Common myeloid progenitor, CD34-positive (primary cell): ENCODE measurements at regions not wholly inside any gene's neighbourhood (a gene's known extent, or its start where the extent isn't known, plus 50 kb on each side); places are given as distances from the start of the nearest gene placed in this dataset.

Experiments used
- CTCF ChIA-PET: fragments of 350-600 bp; sonication (Branson Sonifier 250); formaldehyde crosslinking; loops from one replicate; lab custom pipeline; 2021; ENCODE audit warnings: antibody characterized with exemption; lab: Charles Lee
- POLR2A ChIA-PET: fragments of 350-600 bp; sonication (Branson Sonifier 250); formaldehyde crosslinking; loops from one replicate; lab custom pipeline; 2021; ENCODE audit warnings: antibody characterized with exemption; lab: Charles Lee
- DNase-seq, 3 donors: peaks; one replicate each; pipeline versions ENCODE4 v3.0.0 to v3.0.0-alpha.2; 2013
- H3K27ac ChIP-seq, 2 experiments: 1 replicate in 1 of 2; 2 replicates in 1 of 2; pipeline ENCODE4 v1.7.0; 2013; ENCODE audit warnings: inconsistent platforms in 2 of 2, low read length in 2 of 2, mild to moderate bottlenecking in 2 of 2, low read depth in 1 of 2, moderate library complexity in 1 of 2; ENCODE audit not compliant: severe bottlenecking in 2 of 2, insufficient read depth in 1 of 2, poor library complexity in 1 of 2
- H3K27me3 ChIP-seq, 5 experiments: replicated peaks in 2 of 5; 1 replicate in 3 of 5; 2 replicates in 2 of 5; pipeline versions ENCODE4 v1.6.1 to v1.7.0; 2013; ENCODE audit warnings: low read length in 4 of 5, mild to moderate bottlenecking in 2 of 5, moderate library complexity in 2 of 5, inconsistent platforms in 1 of 5; ENCODE audit not compliant: insufficient read depth in 5 of 5, control insufficient read depth in 4 of 5
- H3K36me3 ChIP-seq, 4 experiments: 1 replicate in 2 of 4; 2 replicates in 2 of 4; pipeline versions ENCODE4 v1.6.1 to v1.7.0; 2013; ENCODE audit warnings: low read length in 3 of 4, control low read depth in 1 of 4, mild to moderate bottlenecking in 1 of 4; ENCODE audit not compliant: control insufficient read depth in 4 of 4, insufficient read depth in 4 of 4
- H3K4me1 ChIP-seq, 4 experiments: 1 replicate in 3 of 4; 2 replicates in 1 of 4; pipeline versions ENCODE4 v1.6.1 to v1.7.1; 2013; ENCODE audit warnings: low read length in 3 of 4, mild to moderate bottlenecking in 3 of 4, control low read depth in 1 of 4, inconsistent platforms in 1 of 4, moderate library complexity in 1 of 4; ENCODE audit not compliant: control insufficient read depth in 4 of 4, insufficient read depth in 4 of 4; ENCODE audit errors: control extremely low read depth in 1 of 4
- H3K4me3 ChIP-seq, 7 experiments: 1 replicate in 4 of 7; 2 replicates in 3 of 7; pipeline versions ENCODE4 v1.5.1 to v1.7.0; 2013; ENCODE audit warnings: mild to moderate bottlenecking in 7 of 7, low read length in 6 of 7, moderate library complexity in 6 of 7, inconsistent platforms in 2 of 7, low read depth in 2 of 7, control low read depth in 1 of 7; ENCODE audit not compliant: insufficient read depth in 4 of 7, control insufficient read depth in 1 of 7; ENCODE audit errors: extremely low read depth in 1 of 7
- H3K9me3 ChIP-seq, 5 experiments: 1 replicate in 4 of 5; 2 replicates in 1 of 5; pipeline versions ENCODE4 v1.6.1 to v1.7.1; 2013; ENCODE audit warnings: low read length in 4 of 5, mild to moderate bottlenecking in 2 of 5, inconsistent platforms in 1 of 5, low read depth in 1 of 5, moderate library complexity in 1 of 5; ENCODE audit not compliant: control insufficient read depth in 4 of 5, insufficient read depth in 2 of 5; ENCODE audit errors: control extremely low read depth in 1 of 5
- WGBS: methylation state at CpG from one replicate; pipeline ENCODE4 v1.1.5; 2013; ENCODE audit not compliant: insufficient coverage; 5-methylcytosine and 5-hydroxymethylcytosine counted together

- Histone ChIP-seq H3K4me1 (no peaks in the 10 kb centered on the region), H3K27me3 (no peaks in the 10 kb centered on the region), H3K36me3 (no peaks in the 10 kb centered on the region), H3K4me3 (no peak overlapping the region), H3K9me3 (no peaks in the 10 kb centered on the region), H3K27ac (no peak overlapping the region)
- POLR2A ChIA-PET, result no interaction called here
- CTCF ChIA-PET, result no interaction called here
- WGBS, result 97% methylated on average over 4 of the region's 4 CpGs
- no peak for DNase-seq
These were observed 761.4 kb upstream of the MAN1A1 start for GRCh38 chr6:120111001-120111400.

- ChIA-PET CTCF (no interaction called here), POLR2A (no interaction called here)
- Histone ChIP-seq H3K9me3 (no peaks in the 10 kb centered on the region), H3K36me3 (no peaks in the 10 kb centered on the region), H3K27ac (no peak overlapping the region), H3K4me3 (no peak overlapping the region), H3K27me3 (no peaks in the 10 kb centered on the region), H3K4me1 (no peaks in the 10 kb centered on the region)
- DNase-seq, result no peak
- WGBS, result 100% methylated on average over 1 of the region's 1 CpG
These were observed 758.7 kb upstream of the MAN1A1 start for GRCh38 chr6:120108061-120108795.

GRCh38 chr6:120103618-120104017, 754.1 kb upstream of the MAN1A1 start:
- H3K4me1 ChIP-seq, result no peaks in the 10 kb centered on the region
- no peak overlapping the region for H3K4me3 ChIP-seq
- H3K27me3 ChIP-seq, result no peaks in the 10 kb centered on the region
- no peaks in the 10 kb centered on the region for H3K36me3 ChIP-seq
- ChIA-PET CTCF (no interaction called here), POLR2A (no interaction called here)
- no peak overlapping the region for H3K27ac ChIP-seq
- H3K9me3 ChIP-seq, result no peaks in the 10 kb centered on the region
- no peak for DNase-seq

- no peaks in the 10 kb centered on the region for H3K9me3 ChIP-seq
- H3K36me3 ChIP-seq, result no peaks in the 10 kb centered on the region
- no peaks in the 10 kb centered on the region for H3K27me3 ChIP-seq
- no peak overlapping the region for H3K27ac ChIP-seq
- H3K4me3 ChIP-seq, result no peak overlapping the region
- WGBS, result no CpG with 5 or more reads among the region's 2 CpGs
- CTCF ChIA-PET, result no interaction called here
- POLR2A ChIA-PET, result no interaction called here
- no peaks in the 10 kb centered on the region for H3K4me1 ChIP-seq
- DNase-seq, result no peak
These were observed 747.2 kb upstream of the MAN1A1 start for GRCh38 chr6:120096696-120097260.

GRCh38 chr6:120083186-120083585, 733.6 kb upstream of the MAN1A1 start:
- CTCF ChIA-PET, result no interaction called here
- POLR2A ChIA-PET, result no interaction called here
- Histone ChIP-seq H3K36me3 (no peaks in the 10 kb centered on the region), H3K4me1 (no peaks in the 10 kb centered on the region), H3K4me3 (no peak overlapping the region), H3K27me3 (no peaks in the 10 kb centered on the region), H3K9me3 (no peaks in the 10 kb centered on the region), H3K27ac (no peak overlapping the region)
- no CpG with 5 or more reads among the region's 5 CpGs for WGBS
- DNase-seq, result peak in 2 of 3 donors; percentile 38 to 39

- no peaks in the 10 kb centered on the region for H3K36me3 ChIP-seq
- WGBS, result 42% methylated on average over 2 of the region's 2 CpGs
- ChIA-PET POLR2A (no interaction called here), CTCF (interaction anchor here (0.7 to 0.9 kb wide), 3 partner anchors 272 to 589 kb away, joined by 3 read pairs; no protein-coding TSS in a partner anchor)
- no peaks in the 10 kb centered on the region for H3K9me3 ChIP-seq
- H3K27ac ChIP-seq, result no peak overlapping the region
- H3K4me3 ChIP-seq, result no peak overlapping the region
- no peaks in the 10 kb centered on the region for H3K4me1 ChIP-seq
- DNase-seq, result peak; percentile 9 to 43 (median 36)
- no peaks in the 10 kb centered on the region for H3K27me3 ChIP-seq
These were observed 727.9 kb upstream of the MAN1A1 start for GRCh38 chr6:120077489-120077888.

GRCh38 chr6:120058410-120058809, 708.8 kb upstream of the MAN1A1 start:
- Histone ChIP-seq H3K9me3 (peaks cover 0 to 1% (median 0%) of the 10 kb centered on the region in 5 experiments), H3K4me1 (no peaks in the 10 kb centered on the region), H3K4me3 (no peak overlapping the region), H3K27ac (no peak overlapping the region), H3K36me3 (no peaks in the 10 kb centered on the region), H3K27me3 (no peaks in the 10 kb centered on the region)
- ChIA-PET CTCF (no interaction called here), POLR2A (no interaction called here)
- WGBS, result no CpG with 5 or more reads among the region's 1 CpG
- no peak for DNase-seq
